ENCODE measurements at regions not wholly inside any gene's neighbourhood (a gene's known extent, or its start where the extent isn't known, plus 50 kb on each side); places are given as distances from the start of the nearest gene placed in this dataset.

DNA sequence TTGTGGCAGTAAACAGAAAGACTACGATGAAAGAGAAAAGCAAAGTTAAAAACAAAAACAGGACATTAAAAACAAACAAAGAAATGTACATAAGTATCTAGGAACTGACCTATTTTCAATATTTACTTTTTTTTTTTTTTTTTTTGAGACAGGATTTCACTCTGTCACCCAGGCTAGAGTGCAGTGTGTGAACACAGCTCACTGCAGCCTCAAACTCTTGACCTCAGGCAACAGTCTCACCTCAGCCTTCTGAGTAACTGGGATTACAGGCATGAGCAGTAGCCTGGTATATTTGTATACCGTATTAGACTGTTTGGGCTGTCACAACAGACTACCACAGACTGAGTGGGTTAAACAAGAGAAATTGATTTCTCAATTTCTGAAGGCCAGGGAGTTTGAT lies 1189.1 kb downstream of the CDH9 start:
- peaks cover 0 to 14% of the 10 kb centered on the region in 2 donors for H3K9me3 ChIP-seq
- ATAC-seq (no peak), DNase-seq (no peak)
- H3K36me3 ChIP-seq = no peaks in the 10 kb centered on the region
- H3K27me3 ChIP-seq = no peaks in the 10 kb centered on the region
- TF ChIP-seq, protein P1, sequence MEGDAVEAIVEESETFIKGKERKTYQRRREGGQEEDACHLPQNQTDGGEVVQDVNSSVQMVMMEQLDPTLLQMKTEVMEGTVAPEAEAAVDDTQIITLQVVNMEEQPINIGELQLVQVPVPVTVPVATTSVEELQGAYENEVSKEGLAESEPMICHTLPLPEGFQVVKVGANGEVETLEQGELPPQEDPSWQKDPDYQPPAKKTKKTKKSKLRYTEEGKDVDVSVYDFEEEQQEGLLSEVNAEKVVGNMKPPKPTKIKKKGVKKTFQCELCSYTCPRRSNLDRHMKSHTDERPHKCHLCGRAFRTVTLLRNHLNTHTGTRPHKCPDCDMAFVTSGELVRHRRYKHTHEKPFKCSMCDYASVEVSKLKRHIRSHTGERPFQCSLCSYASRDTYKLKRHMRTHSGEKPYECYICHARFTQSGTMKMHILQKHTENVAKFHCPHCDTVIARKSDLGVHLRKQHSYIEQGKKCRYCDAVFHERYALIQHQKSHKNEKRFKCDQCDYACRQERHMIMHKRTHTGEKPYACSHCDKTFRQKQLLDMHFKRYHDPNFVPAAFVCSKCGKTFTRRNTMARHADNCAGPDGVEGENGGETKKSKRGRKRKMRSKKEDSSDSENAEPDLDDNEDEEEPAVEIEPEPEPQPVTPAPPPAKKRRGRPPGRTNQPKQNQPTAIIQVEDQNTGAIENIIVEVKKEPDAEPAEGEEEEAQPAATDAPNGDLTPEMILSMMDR (IDR thresholded peaks at IDR 0.05) = no peak
- H3K27ac ChIP-seq = no peak overlapping the region
- intact Hi-C loops (cut with DNase I) = no loop called here
- H3K4me1 ChIP-seq = no peaks in the 10 kb centered on the region
- no peak overlapping the region for H3K4me3 ChIP-seq

DNA sequence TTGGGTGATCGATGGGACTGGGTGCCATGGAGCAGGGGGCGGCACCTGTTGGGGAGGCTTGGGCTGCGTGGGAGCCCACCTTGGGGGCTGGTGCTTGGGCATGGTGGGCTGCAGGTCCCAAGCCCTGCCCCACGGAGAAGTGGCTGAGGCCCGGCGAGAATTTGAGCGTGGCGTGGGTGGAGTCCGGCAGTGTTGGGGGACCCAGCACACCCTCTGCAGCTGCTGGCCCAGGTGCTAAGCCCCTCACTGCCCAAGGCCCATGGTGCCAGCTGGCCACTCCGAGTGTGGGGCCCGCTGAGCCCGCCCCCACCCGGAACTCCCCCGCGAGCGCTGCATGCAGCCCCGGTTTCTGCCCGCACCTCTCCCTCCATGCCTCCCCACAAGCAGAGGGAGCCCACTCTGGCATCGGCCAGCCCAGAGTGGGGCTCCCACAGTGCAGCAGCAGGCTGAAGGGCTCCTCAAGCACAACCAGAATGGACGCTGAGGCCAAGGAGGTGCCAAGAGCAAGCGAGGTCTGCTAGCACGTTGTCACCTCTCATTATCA lies 1178.6 kb upstream of the CDH10 start:
- DNase-seq (peak in 1 of 4 donors; percentile 59), ATAC-seq (no peak)
- TF ChIP-seq, protein P1 (IDR thresholded peaks at IDR 0.05) = no peak
- Histone ChIP-seq H3K4me3 (no peak overlapping the region), H3K27me3 (no peaks in the 10 kb centered on the region), H3K36me3 (no peaks in the 10 kb centered on the region), H3K4me1 (no peaks in the 10 kb centered on the region), H3K9me3 (peaks cover 0 to 17% of the 10 kb centered on the region in 2 donors), H3K27ac (no peak overlapping the region)
- intact Hi-C loops (cut with DNase I) = no loop called here

All from left lung (tissue), 4 donors.